ENCODE measurements at regions not wholly inside any gene's neighbourhood (a gene's known extent, or its start where the extent isn't known, plus 50 kb on each side); places are given as distances from the start of the nearest gene placed in this dataset.

GRCh38 chr4:63795301-63795700 is 613.9 kb downstream of the TECRL start:
- DNase-seq, result no peak

GRCh38 chr4:63790377-63790776 is 618.9 kb downstream of the TECRL start:
- no peak for DNase-seq

- no peak for DNase-seq
These were observed 621.0 kb downstream of the TECRL start for GRCh38 chr4:63788271-63788670.

- DNase-seq, result no peak
These were observed 621.9 kb downstream of the TECRL start for GRCh38 chr4:63787326-63787725.

- DNase-seq, result no peak
These were observed 623.1 kb downstream of the TECRL start for GRCh38 chr4:63786171-63786570.

- DNase-seq, result no peak
These were observed 624.4 kb downstream of the TECRL start for GRCh38 chr4:63784822-63785221.

- no peak for DNase-seq
These were observed 631.6 kb downstream of the TECRL start for GRCh38 chr4:63777601-63778000.

GRCh38 chr4:63764400-63764799 is 644.9 kb downstream of the TECRL start:
- DNase-seq, result no peak

GRCh38 chr4:63757929-63758328 is 651.3 kb downstream of the TECRL start:
- no peak for DNase-seq

GRCh38 chr4:63742882-63743281 is 666.4 kb downstream of the TECRL start:
- no peak for DNase-seq

- no peak for DNase-seq
These were observed 679.7 kb downstream of the TECRL start for GRCh38 chr4:63729519-63729918.

GRCh38 chr4:63728480-63729177 is 680.6 kb downstream of the TECRL start:
- DNase-seq, result no peak

- DNase-seq, result no peak
These were observed 691.9 kb downstream of the TECRL start for GRCh38 chr4:63717384-63717783.

GRCh38 chr4:63708661-63709060 is 700.6 kb downstream of the TECRL start:
- no peak for DNase-seq

GRCh38 chr4:63700569-63700968 is 708.7 kb downstream of the TECRL start:
- no peak for DNase-seq

- DNase-seq, result no peak
These were observed 715.9 kb downstream of the TECRL start for GRCh38 chr4:63693321-63693720.

- no peak for DNase-seq
These were observed 730.8 kb downstream of the TECRL start for GRCh38 chr4:63678358-63678931.

- DNase-seq, result no peak
These were observed 738.5 kb downstream of the TECRL start for GRCh38 chr4:63670735-63671134.

- DNase-seq, result no peak
These were observed 745.4 kb downstream of the TECRL start for GRCh38 chr4:63663870-63664269.

GRCh38 chr4:63644396-63644795 is 764.9 kb downstream of the TECRL start:
- no peak for DNase-seq

GRCh38 chr4:63637270-63637669 is 772.0 kb downstream of the TECRL start:
- no peak for DNase-seq

GRCh38 chr4:63632858-63633257 is 776.4 kb downstream of the TECRL start:
- no peak for DNase-seq

GRCh38 chr4:63620271-63620670 is 789.0 kb downstream of the TECRL start:
- DNase-seq, result no peak

GRCh38 chr4:63619771-63620170 is 789.5 kb downstream of the TECRL start:
- no peak for DNase-seq

Measured in stimulated activated CD4-positive, alpha-beta T cell treated with anti-CD3 and anti-CD28 coated beads, Interleukin-15, amount 100 ng/mL, for 24 hours (primary cell).